ENCODE measurements at regions not wholly inside any gene's neighbourhood (a gene's known extent, or its start where the extent isn't known, plus 50 kb on each side); places are given as distances from the start of the nearest gene placed in this dataset.

- no peak for TF ChIP-seq CTCF (IDR thresholded peaks at IDR 0.05; ENCODE audit: poor library complexity, severe bottlenecking)
- no peak for TF ChIP-seq EP300 (conservative IDR thresholded peaks at IDR 0.05; ENCODE audit: poor library complexity, severe bottlenecking)
- no peak for TF ChIP-seq RAD21 (conservative IDR thresholded peaks at IDR 0.05)
- TF ChIP-seq EZH2 (IDR thresholded peaks at IDR 0.05; ENCODE audit: borderline replicate concordance, insufficient read depth, low read length, poor library complexity, severe bottlenecking) = no peak
- no peak for TF ChIP-seq POLR2AphosphoS5 (IDR thresholded peaks at IDR 0.05)
- no peak for TF ChIP-seq TAF1 (IDR thresholded peaks at IDR 0.05; ENCODE audit: low read depth)
Observed at GRCh38 chr17:79223471-79223870, 148.8 kb downstream of the ENGASE start.

All from neural cell (in vitro differentiated cells).